ENCODE measurements at regions not wholly inside any gene's neighbourhood (a gene's known extent, or its start where the extent isn't known, plus 50 kb on each side); places are given as distances from the start of the nearest gene placed in this dataset.

DNA sequence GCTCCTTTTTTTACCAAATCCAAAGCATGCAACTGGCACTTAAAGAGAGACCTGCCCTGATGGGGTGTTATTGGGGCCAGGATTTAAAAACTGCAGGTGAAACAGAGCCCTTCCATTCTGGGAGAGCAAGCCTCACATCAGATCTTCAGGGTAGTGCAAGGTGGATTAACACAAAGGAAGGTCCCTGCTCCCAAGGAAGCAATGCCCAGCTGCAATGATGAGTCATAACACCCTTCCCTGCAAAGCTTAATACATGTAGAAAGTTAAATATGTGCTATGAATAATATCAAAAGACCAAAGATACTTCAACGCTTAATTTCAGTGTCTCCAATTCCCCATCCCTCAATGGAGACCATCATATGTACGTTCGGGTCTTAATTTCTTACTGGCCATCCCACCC lies 508.0 kb downstream of the OMA1 start (continued):
- TF ChIP-seq, protein P1, sequence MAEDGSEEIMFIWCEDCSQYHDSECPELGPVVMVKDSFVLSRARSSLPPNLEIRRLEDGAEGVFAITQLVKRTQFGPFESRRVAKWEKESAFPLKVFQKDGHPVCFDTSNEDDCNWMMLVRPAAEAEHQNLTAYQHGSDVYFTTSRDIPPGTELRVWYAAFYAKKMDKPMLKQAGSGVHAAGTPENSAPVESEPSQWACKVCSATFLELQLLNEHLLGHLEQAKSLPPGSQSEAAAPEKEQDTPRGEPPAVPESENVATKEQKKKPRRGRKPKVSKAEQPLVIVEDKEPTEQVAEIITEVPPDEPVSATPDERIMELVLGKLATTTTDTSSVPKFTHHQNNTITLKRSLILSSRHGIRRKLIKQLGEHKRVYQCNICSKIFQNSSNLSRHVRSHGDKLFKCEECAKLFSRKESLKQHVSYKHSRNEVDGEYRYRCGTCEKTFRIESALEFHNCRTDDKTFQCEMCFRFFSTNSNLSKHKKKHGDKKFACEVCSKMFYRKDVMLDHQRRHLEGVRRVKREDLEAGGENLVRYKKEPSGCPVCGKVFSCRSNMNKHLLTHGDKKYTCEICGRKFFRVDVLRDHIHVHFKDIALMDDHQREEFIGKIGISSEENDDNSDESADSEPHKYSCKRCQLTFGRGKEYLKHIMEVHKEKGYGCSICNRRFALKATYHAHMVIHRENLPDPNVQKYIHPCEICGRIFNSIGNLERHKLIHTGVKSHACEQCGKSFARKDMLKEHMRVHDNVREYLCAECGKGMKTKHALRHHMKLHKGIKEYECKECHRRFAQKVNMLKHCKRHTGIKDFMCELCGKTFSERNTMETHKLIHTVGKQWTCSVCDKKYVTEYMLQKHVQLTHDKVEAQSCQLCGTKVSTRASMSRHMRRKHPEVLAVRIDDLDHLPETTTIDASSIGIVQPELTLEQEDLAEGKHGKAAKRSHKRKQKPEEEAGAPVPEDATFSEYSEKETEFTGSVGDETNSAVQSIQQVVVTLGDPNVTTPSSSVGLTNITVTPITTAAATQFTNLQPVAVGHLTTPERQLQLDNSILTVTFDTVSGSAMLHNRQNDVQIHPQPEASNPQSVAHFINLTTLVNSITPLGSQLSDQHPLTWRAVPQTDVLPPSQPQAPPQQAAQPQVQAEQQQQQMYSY (CRISPR knock-in tag; IDR thresholded peaks at IDR 0.05), result no peak
- TF ChIP-seq CBX5 (IDR thresholded peaks at IDR 0.05; ENCODE audit: low read depth) (no peak), TCF12 (IDR thresholded peaks at IDR 0.05; ENCODE audit: low read depth, low read length) (no peak)

DNA sequence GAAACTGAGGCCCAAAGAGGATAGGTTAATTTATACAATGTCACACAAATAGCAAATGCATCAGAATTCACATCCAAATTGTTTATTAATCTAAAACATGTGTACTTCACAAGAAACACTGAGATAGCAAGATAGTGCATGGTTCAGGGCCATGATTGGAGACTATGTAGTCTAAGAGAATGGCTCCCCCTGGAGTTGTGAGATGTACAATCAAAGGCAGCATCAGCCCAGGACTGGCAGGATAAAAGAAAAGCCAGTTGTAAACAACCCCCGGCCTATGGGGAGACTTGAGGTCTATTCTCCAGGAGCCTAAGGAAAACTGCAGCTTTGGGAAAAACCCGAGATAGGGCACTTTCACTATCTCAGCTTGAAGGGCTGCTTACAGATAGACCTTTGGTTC lies 511.0 kb downstream of the OMA1 start:
- WGBS (ENCODE audit: insufficient coverage, insufficient replicate concordance, low lambda C conversion rate, missing lambda C conversion rate), result 3% methylated on average over 2 of the region's 2 CpGs
- ATAC-seq, result peak; percentile 49; the same call in 1 of the 3 replicates
- H3K36me3 ChIP-seq (ENCODE audit: control insufficient read depth in 2 of 2, insufficient read depth in 2 of 2, low read length in 1 of 2), result no peaks in the 10 kb centered on the region
- intact Hi-C loops (cut with micrococcal nuclease; ENCODE audit: unreplicated experiment), result no loop called here
- SMC1A ChIA-PET (ENCODE audit: uncharacterized antibody, unreplicated experiment), result interaction anchor here (1.5 kb wide), 1 partner anchor 9 kb away, joined by 3 read pairs; no protein-coding TSS in a partner anchor
- FAIRE-seq, result no peak
- H3K4me2 ChIP-seq (ENCODE audit: control insufficient read depth, insufficient read depth), result no peak overlapping the region
- no peaks in the 10 kb centered on the region for H3K4me1 ChIP-seq (ENCODE audit: control insufficient read depth, insufficient read depth, low read length)
- CTCF ChIA-PET, result interaction anchor here (1.7 to 2.8 kb wide), 2 partner anchors 11 to 13 kb away, joined by 5 to 7 read pairs; no protein-coding TSS in a partner anchor
- H3K4me3 ChIP-seq, result no peak overlapping the region
- H3K9me3 ChIP-seq (replicated peaks; ENCODE audit: control insufficient read depth, insufficient read depth, low read length), result no peaks in the 10 kb centered on the region
- TF ChIP-seq, protein P2, sequence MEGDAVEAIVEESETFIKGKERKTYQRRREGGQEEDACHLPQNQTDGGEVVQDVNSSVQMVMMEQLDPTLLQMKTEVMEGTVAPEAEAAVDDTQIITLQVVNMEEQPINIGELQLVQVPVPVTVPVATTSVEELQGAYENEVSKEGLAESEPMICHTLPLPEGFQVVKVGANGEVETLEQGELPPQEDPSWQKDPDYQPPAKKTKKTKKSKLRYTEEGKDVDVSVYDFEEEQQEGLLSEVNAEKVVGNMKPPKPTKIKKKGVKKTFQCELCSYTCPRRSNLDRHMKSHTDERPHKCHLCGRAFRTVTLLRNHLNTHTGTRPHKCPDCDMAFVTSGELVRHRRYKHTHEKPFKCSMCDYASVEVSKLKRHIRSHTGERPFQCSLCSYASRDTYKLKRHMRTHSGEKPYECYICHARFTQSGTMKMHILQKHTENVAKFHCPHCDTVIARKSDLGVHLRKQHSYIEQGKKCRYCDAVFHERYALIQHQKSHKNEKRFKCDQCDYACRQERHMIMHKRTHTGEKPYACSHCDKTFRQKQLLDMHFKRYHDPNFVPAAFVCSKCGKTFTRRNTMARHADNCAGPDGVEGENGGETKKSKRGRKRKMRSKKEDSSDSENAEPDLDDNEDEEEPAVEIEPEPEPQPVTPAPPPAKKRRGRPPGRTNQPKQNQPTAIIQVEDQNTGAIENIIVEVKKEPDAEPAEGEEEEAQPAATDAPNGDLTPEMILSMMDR (IDR thresholded peaks at IDR 0.05 in 2 of 3, conservative IDR thresholded peaks at IDR 0.05 in 1 of 3; ENCODE audit: control insufficient read depth in 2 of 3, extremely low read depth in 1 of 3, insufficient read depth in 1 of 3, low read depth in 3 of 3, low read length in 3 of 3), result peak; percentile 11 to 19 (median 16); a peak in 2 of 6 replicates
- TF ChIP-seq SIX5 (IDR thresholded peaks at IDR 0.05; ENCODE audit: low read depth, low read length, severe bottlenecking) (no peak), SMC3 (IDR thresholded peaks at IDR 0.05; ENCODE audit: borderline replicate concordance, low read length) (peak; percentile 34; the same call in 1 of the 2 replicates)
- H3K27me3 ChIP-seq (replicated peaks in 1 of 2; ENCODE audit: control insufficient read depth in 2 of 2, insufficient read depth in 2 of 2, low read length in 1 of 2), result peaks cover 1 to 4% of the 10 kb centered on the region in 2 experiments; a peak in 2 of 4 replicates
- DNase-seq (ENCODE audit: low read depth, low spot score), result no peak
- in situ Hi-C loops (cut with MboI), result no loop called here
- BruUV-seq (replicated peaks), result no TSS peak
- H3K27ac ChIP-seq (ENCODE audit: control insufficient read depth, insufficient read depth), result no peak overlapping the region
- POLR2A ChIA-PET, result no interaction called here
- H3K9ac ChIP-seq (ENCODE audit: control insufficient read depth, insufficient read depth, low read length), result no peak overlapping the region
- H4K20me1 ChIP-seq (ENCODE audit: control insufficient read depth, insufficient read depth), result no peaks in the 10 kb centered on the region
- H3K79me2 ChIP-seq (ENCODE audit: control insufficient read depth, insufficient read depth, low read length), result no peaks in the 10 kb centered on the region
- H2AFZ ChIP-seq (ENCODE audit: control insufficient read depth, low read depth, low read length), result no peak overlapping the region
- RAD21 ChIA-PET (ENCODE audit: unreplicated experiment), result no interaction called here

Measured in GM12878 (cell line).